Ovary (tissue), 7 donors: ENCODE measurements at regions not wholly inside any gene's neighbourhood (a gene's known extent, or its start where the extent isn't known, plus 50 kb on each side); places are given as distances from the start of the nearest gene placed in this dataset.

Experiments used
- DNase-seq, 5 donors: peaks; one replicate each; pipeline ENCODE4 v3.0.0-alpha.2; 2019 to 2020
- H3K27ac ChIP-seq, 2 donors: fragments of 200-600 bp; one replicate each; pipeline versions ENCODE4 v1.5.1 to v1.8.0; 2019 to 2022
- H3K27me3 ChIP-seq: fragments of 200-600 bp; one replicate; pipeline ENCODE4 v1.8.0; 2022
- H3K36me3 ChIP-seq: fragments of 200-600 bp; sonication (generic); one replicate; pipeline ENCODE4 v1.5.1; 2019
- H3K4me1 ChIP-seq: one replicate; pipeline ENCODE4 v1.8.1; 2013; ENCODE audit warnings: mild to moderate bottlenecking, moderate library complexity; ENCODE audit not compliant: insufficient read depth
- H3K4me3 ChIP-seq: fragments of 200-600 bp; sonication (generic); one replicate; pipeline ENCODE4 v1.5.1; 2017
- H3K9me3 ChIP-seq, 2 donors: fragments of 200-600 bp in 1 of 2; sonication (generic) in 1 of 2; one replicate each; pipeline versions ENCODE4 v1.5.1 to v1.8.1; 2013 to 2019; ENCODE audit warnings: mild to moderate bottlenecking in 1 of 2, moderate library complexity in 1 of 2
- EP300 ChIP-seq: sonication (generic); formaldehyde crosslinking; IDR thresholded peaks from one replicate; pipeline ENCODE4 v1.6.1; 2017; ENCODE audit warnings: antibody characterized with exemption
- POLR2A ChIP-seq: fragments of 450-650 bp; IDR thresholded peaks from one replicate; pipeline ENCODE4 v1.6.1; 2017; ENCODE audit warnings: antibody characterized with exemption, mild to moderate bottlenecking, moderate library complexity
- WGBS, 3 donors: extraction: QIAGEN DNeasy Blood & Tissue Kit in 1 of 3; methylation state at CpG; one replicate each; pipeline versions ENCODE4 v1.1.5 to v1.1.7; 2013 to 2017; 5-methylcytosine and 5-hydroxymethylcytosine counted together
- intact Hi-C, 4 donors: fragments of 100-400 bp; cut with DNase I; formaldehyde crosslinking; loops; one replicate each; pipeline versions ENCODE4 v1.11.0 to v1.15.1; 2022 to 2023
- TF ChIP-seq, protein P1 (sequence below), 3 donors: fragments of 450-650 bp in 2 of 3; fragments of 200-600 bp in 1 of 3; IDR thresholded peaks; one replicate each; pipeline versions ENCODE4 v1.5.1 to v1.8.0; 2016 to 2022; ENCODE audit warnings: antibody characterized with exemption in 3 of 3, mild to moderate bottlenecking in 1 of 3
- donor health status: DM: no; HTN: no; CAD: no; lungs with moderate emphysema.
- donor health status: DM: no; HTN: no; CAD: no.
- donor health status: Bipolar disorder and iron deficiency.
- donor health status: DM: no; HTN: no; CAD: no.
- donor health status: DM: yes; HTN: yes; CAD: no.

DNA sequence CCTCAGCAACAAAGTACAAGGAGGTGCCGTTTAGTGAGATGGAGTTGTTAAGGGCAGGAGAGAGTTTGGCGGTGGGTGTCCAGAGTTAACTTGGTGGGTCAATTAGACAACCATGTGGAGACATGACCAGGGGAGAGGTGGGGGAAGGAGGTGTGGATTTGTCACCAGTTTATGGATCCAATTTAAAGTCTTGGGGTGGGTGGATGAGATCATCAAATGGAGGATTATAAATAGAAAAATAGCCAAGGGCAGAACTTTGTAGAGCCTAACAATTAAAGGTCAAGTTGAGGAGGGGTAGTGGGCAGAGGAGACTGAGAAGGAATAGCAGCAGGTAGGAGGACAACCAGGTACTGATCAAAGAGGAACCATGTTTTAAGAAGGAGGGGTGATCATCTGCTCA is 108.7 kb upstream of the IL12B start:
- no peak for TF ChIP-seq POLR2A
- TF ChIP-seq, protein P1, sequence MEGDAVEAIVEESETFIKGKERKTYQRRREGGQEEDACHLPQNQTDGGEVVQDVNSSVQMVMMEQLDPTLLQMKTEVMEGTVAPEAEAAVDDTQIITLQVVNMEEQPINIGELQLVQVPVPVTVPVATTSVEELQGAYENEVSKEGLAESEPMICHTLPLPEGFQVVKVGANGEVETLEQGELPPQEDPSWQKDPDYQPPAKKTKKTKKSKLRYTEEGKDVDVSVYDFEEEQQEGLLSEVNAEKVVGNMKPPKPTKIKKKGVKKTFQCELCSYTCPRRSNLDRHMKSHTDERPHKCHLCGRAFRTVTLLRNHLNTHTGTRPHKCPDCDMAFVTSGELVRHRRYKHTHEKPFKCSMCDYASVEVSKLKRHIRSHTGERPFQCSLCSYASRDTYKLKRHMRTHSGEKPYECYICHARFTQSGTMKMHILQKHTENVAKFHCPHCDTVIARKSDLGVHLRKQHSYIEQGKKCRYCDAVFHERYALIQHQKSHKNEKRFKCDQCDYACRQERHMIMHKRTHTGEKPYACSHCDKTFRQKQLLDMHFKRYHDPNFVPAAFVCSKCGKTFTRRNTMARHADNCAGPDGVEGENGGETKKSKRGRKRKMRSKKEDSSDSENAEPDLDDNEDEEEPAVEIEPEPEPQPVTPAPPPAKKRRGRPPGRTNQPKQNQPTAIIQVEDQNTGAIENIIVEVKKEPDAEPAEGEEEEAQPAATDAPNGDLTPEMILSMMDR (IDR thresholded peaks at IDR 0.05), result no peak
- no peak for TF ChIP-seq EP300
- H3K9me3 ChIP-seq, result no peaks in the 10 kb centered on the region
- H3K4me3 ChIP-seq, result no peak overlapping the region
- DNase-seq, result no peak
- intact Hi-C loops, result loop anchor here in 1 of 4 donors (10.0 kb wide), 1 partner anchor 284 kb away; no protein-coding TSS in a partner anchor
- H3K27ac ChIP-seq, result no peak overlapping the region
- H3K4me1 ChIP-seq, result peaks cover 1% of the 10 kb centered on the region
- no peaks in the 10 kb centered on the region for H3K27me3 ChIP-seq
- H3K36me3 ChIP-seq, result no peaks in the 10 kb centered on the region
- 85 to 96% (median 94%) methylated on average over 2 of the region's 2 CpGs for WGBS, 3 donors

GRCh38 chr5:159440235-159440634 is 109.9 kb upstream of the IL12B start:
- intact Hi-C loops, result loop anchor here in 1 of 4 donors (5.0 to 10.0 kb wide), 2 partner anchors 547 to 905 kb away; no protein-coding TSS in a partner anchor
- 75 to 90% (median 82%) methylated on average over 7 of the region's 7 CpGs for WGBS, 3 donors

DNA sequence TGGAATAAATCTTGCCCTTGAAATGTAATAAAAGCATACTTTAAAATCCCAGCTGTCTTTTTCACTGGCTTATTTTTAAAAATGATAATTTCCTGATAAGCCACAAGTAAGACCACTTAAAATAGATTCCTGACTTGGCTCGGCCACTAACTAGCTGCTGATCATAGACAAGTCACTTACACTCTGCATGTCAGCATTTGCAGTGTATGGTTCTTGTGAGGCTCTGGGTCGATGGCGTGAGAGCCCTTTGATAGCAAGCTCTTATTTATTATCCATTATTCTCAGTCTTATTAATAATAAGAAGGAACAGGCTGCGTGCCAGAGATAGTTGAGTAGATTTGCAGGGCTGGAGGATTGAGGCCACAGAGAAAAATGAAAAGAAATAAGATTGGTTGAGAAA is 110.7 kb upstream of the IL12B start:
- 42 to 66% (median 44%) methylated on average over 4 of the region's 4 CpGs for WGBS, 3 donors
- no peak for DNase-seq
- Histone ChIP-seq H3K27ac (no peak overlapping the region), H3K27me3 (no peaks in the 10 kb centered on the region), H3K4me3 (no peak overlapping the region), H3K36me3 (no peaks in the 10 kb centered on the region), H3K4me1 (no peaks in the 10 kb centered on the region), H3K9me3 (no peaks in the 10 kb centered on the region)
- TF ChIP-seq EP300, result no peak
- TF ChIP-seq, protein P1 (IDR thresholded peaks at IDR 0.05), result no peak
- no peak for TF ChIP-seq POLR2A
- intact Hi-C loops, result loop anchor here in 1 of 4 donors (5.0 to 10.0 kb wide), 2 partner anchors 546 to 904 kb away; no protein-coding TSS in a partner anchor

More at GRCh38 chr5:159440235-159440634, 109.9 kb upstream of the IL12B start:
- Histone ChIP-seq H3K27ac (no peak overlapping the region), H3K27me3 (no peaks in the 10 kb centered on the region), H3K36me3 (no peaks in the 10 kb centered on the region), H3K4me3 (no peak overlapping the region), H3K4me1 (no peaks in the 10 kb centered on the region), H3K9me3 (no peaks in the 10 kb centered on the region)
- TF ChIP-seq POLR2A (no peak), EP300 (no peak)
- TF ChIP-seq, protein P1 (IDR thresholded peaks at IDR 0.05), result no peak
- DNase-seq, result no peak

DNA sequence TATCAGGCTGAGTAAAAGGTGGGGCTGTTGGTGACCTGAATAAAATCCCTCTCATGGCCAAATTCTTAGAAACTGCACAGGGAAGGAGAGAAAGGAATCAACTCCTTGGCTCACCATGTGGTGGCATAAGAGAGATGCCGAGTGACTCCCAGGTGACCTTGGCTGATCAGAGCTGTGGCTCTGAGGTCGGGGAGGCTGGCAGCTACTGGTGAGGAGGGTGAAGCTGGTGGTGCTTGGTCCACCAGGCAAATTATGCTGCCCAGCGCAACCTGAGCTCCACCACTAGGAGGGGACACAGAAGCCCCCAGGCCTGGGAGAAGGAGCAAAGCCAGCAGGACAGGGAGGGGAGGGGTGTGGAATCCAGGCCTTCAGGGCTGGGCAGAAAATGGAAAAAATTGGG is 111.2 kb upstream of the IL12B start:
- Histone ChIP-seq H3K9me3 (no peaks in the 10 kb centered on the region), H3K27me3 (no peaks in the 10 kb centered on the region), H3K4me1 (no peaks in the 10 kb centered on the region), H3K36me3 (no peaks in the 10 kb centered on the region), H3K27ac (no peak overlapping the region), H3K4me3 (no peak overlapping the region)
- no peak for DNase-seq
- 33 to 48% (median 39%) methylated on average over 3 of the region's 3 CpGs for WGBS, 3 donors
- TF ChIP-seq, protein P1 (IDR thresholded peaks at IDR 0.05), result no peak
- TF ChIP-seq EP300, result no peak
- TF ChIP-seq POLR2A, result no peak
- intact Hi-C loops, result loop anchor here in 1 of 4 donors (5.0 to 10.0 kb wide), 2 partner anchors 546 to 903 kb away; no protein-coding TSS in a partner anchor
